ENCODE measurements at regions not wholly inside any gene's neighbourhood (a gene's known extent, or its start where the extent isn't known, plus 50 kb on each side); places are given as distances from the start of the nearest gene placed in this dataset.

GRCh38 chr7:106485919-106486318, 175.0 kb downstream of the CCDC71L start:
- no peak for DNase-seq (ENCODE audit: low read depth)

GRCh38 chr7:106485031-106485551, 175.9 kb downstream of the CCDC71L start:
- DNase-seq (ENCODE audit: low read depth), result peak; percentile 48

GRCh38 chr7:106484562-106484961, 176.4 kb downstream of the CCDC71L start:
- no peak for DNase-seq (ENCODE audit: low read depth)

- DNase-seq (ENCODE audit: low read depth), result no peak
Observed at GRCh38 chr7:106482091-106482490, 178.9 kb downstream of the CCDC71L start.

- DNase-seq (ENCODE audit: low read depth), result no peak
Observed at GRCh38 chr7:106480616-106481031, 180.3 kb downstream of the CCDC71L start.

GRCh38 chr7:106480161-106480579, 180.8 kb downstream of the CCDC71L start:
- DNase-seq (ENCODE audit: low read depth), result no peak

GRCh38 chr7:106476751-106477150, 184.2 kb downstream of the CCDC71L start:
- DNase-seq (ENCODE audit: low read depth), result no peak

GRCh38 chr7:106472741-106473140, 188.0 kb upstream of the NAMPT start:
- DNase-seq (ENCODE audit: low read depth), result no peak

- DNase-seq (ENCODE audit: low read depth), result no peak
Observed at GRCh38 chr7:106471686-106472440, 187.1 kb upstream of the NAMPT start.

GRCh38 chr7:106471021-106471420, 186.2 kb upstream of the NAMPT start:
- no peak for DNase-seq (ENCODE audit: low read depth)

GRCh38 chr7:106466867-106467266, 182.1 kb upstream of the NAMPT start:
- no peak for DNase-seq (ENCODE audit: low read depth)

- DNase-seq (ENCODE audit: low read depth), result no peak
Observed at GRCh38 chr7:106465704-106466468, 181.1 kb upstream of the NAMPT start.

GRCh38 chr7:106464651-106465050, 179.9 kb upstream of the NAMPT start:
- DNase-seq (ENCODE audit: low read depth), result no peak

GRCh38 chr7:106463851-106464611, 179.2 kb upstream of the NAMPT start:
- no peak for DNase-seq (ENCODE audit: low read depth)

- no peak for DNase-seq (ENCODE audit: low read depth)
Observed at GRCh38 chr7:106462914-106463482, 178.2 kb upstream of the NAMPT start.

- DNase-seq (ENCODE audit: low read depth), result peak; percentile 67
Observed at GRCh38 chr7:106462365-106462859, 177.6 kb upstream of the NAMPT start.

GRCh38 chr7:106460792-106461254, 176.0 kb upstream of the NAMPT start:
- peak; percentile 38 for DNase-seq (ENCODE audit: low read depth)

- DNase-seq (ENCODE audit: low read depth), result no peak
Observed at GRCh38 chr7:106459397-106460072, 174.8 kb upstream of the NAMPT start.

- no peak for DNase-seq (ENCODE audit: low read depth)
Observed at GRCh38 chr7:106457678-106458077, 172.9 kb upstream of the NAMPT start.

GRCh38 chr7:106456329-106456728, 171.5 kb upstream of the NAMPT start:
- no peak for DNase-seq (ENCODE audit: low read depth)
